Endometrium (tissue), 2 donors: ENCODE measurements at regions not wholly inside any gene's neighbourhood (a gene's known extent, or its start where the extent isn't known, plus 50 kb on each side); places are given as distances from the start of the nearest gene placed in this dataset.
"Not testable (repeated sequence)": the region's sequence is repeated elsewhere in the genome, so short reads cannot be mapped to it uniquely, and the experiment has no call there.

Experiments used
- FAIRE-seq: peaks from 2 replicates; lab custom pipeline; 2012; peaks lifted over from hg19 to GRCh38; lab: Jason Lieb, UNC
- donor health status: control.
- donor health status: control.

GRCh38 chr5:90133941-90134340 is 275.6 kb downstream of the CETN3 start:
- no peak for FAIRE-seq

DNA sequence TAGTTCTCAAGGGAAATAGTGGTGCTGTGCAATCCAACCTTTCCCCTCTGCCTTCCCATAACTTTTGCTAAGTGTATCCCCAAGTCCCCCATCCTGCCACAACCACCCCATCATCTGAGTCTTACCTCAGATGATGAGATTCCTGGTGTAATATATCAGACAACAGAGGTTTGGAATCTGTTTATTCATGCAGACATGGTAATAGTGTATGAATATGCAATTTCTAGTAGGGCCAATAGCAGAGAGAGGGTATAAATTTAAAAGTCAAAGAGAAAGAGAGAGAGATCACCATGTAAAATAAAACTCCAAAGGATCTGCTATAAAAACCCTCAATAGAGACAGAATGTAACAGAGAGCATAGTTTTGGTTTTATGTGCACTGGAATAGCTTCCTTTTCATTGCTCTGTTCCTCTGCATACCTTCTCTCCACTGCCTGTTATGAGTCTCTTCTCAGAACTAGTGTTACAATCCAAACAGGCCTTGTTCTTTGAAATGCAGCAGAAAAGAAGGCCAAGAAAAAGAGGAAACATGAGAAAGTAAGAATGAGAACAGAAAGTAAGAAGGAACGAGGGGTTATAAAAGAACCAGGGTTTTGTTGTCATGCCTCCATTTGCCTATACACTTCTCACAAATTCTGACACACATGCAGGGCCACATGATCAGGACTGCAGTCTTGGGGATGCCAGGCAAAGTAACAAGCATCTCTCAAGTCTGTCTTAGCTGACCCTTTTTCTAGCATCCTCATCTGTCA is 278.0 kb downstream of the CETN3 start:
- FAIRE-seq: no peak

GRCh38 chr5:90128551-90128950 is 281.0 kb downstream of the CETN3 start:
- no peak for FAIRE-seq

GRCh38 chr5:90119531-90119971 is 290.0 kb downstream of the CETN3 start:
- FAIRE-seq: no peak

GRCh38 chr5:90117005-90117404 is 292.6 kb downstream of the CETN3 start:
- no peak for FAIRE-seq

DNA sequence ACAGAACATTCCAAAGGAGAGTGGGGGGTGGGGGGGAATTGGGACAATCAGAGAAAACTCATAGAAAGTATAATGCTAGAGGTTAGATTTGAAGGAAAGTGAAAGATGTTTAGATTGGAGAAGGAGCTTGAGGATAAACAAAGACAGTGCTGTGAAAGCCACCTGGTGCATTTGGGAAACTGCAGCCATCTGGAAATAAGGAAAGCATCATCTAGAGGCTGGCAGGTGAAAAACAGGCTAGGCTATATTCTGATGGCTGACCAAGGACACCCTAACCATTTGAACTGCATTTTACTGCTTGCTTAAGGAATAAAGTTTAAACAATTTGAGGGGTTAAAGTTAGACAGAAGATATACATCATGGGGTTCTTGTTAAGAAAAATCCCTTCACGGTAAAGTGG is 296.4 kb downstream of the CETN3 start:
- FAIRE-seq: no peak

DNA sequence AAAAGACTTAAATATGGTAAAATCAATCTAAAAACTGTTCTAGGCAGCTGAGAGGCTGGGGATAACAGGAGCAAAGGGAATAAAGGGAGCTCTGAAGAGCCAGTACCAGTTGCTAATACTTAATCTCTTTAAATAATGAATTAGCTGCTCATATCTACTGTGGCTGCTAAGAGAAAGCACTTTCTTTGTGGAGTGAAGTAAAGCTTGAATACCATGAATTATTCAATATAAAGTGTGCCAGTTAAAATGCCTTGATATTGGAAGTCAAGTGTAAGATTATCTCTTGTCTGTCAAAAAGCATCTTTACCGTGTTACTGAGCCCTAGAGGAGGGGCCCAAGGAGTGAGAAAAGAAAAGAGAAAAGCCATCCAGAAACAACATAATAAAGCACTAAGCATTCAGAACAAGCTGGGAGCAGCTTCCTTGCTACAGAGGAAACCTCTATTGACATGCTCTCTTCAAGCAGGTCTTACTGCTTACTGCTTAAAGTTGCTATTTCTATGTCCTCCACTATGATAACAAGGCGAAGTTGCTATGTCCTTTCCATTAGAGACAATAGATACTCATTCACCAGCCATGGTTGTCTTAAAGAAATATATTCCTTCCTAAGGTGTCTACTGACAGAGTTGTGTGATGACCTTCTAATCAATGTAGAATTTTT is 297.4 kb downstream of the CETN3 start:
- no peak for FAIRE-seq

DNA sequence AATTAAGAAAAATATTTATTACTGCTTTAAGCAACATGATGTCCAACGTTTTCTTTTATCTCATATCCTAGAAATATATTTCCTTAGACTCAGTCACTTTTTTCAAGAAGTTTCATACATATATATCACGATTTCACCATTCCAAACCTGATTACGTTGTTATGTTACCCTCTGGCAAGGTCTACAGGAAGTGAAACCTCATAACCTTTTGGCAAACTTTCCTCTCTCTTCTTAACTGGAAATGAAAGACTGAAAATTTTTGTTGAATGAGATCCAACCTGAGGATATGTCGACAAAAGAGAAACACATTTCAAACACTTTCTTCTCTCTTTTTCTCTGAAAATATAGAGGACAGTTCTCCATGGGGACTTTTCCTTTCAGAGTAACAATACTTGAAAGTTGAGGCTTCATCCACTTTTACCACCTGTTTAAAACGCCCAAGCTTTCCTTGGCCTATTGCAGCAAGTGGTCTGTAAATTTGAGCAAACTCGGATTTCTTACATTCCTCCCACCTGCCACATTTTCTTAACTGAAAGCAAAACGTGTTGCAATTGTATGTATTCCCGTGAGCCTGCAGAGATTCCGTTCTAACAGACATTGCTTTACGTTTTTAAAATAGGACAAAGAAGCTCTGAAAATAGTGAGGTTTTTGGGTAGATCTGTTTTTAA is 298.1 kb downstream of the CETN3 start:
- FAIRE-seq: no peak

DNA sequence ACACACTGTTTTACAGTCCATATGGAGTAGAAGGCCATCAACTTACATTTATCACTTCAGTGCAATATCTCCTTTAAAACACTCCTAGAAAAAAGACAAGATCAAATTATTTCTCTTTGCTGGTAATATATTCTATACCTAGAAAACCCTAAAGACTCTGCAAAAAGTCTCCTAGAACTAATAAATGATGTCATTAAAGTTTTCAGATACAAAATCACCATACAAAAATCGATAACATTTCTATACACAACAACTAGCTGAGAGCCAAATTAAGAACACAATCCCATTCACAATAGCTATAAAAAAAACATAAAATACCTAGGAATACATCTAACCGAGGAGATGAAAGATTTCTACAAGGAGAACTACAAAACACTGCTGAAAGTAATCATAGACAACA is 300.3 kb downstream of the CETN3 start:
- no peak for FAIRE-seq

- FAIRE-seq: no peak
Observed at GRCh38 chr5:90099099-90099498, 310.5 kb downstream of the CETN3 start.

DNA sequence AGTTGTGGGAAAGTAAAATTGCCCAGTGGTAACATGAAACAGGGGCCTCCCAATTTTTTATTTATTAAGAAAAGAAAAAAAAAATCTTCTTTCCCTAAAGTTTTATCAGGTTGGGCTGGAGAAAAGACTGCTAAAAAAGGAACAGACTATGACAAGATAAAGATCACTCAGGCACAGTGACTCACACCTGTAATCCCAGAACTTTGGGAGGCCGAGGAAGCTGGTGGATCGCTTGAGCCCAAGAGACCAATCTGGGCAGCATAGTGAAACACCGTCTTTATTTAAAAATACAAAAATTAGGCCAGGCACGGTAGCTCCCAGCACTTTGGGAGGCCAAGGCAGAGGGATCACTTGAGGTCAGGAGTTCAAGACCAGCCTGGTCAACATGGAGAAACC is 312.5 kb downstream of the CETN3 start:
- no peak for FAIRE-seq

- FAIRE-seq: no peak
Observed at GRCh38 chr5:90096415-90097081, 313.0 kb downstream of the CETN3 start.

DNA sequence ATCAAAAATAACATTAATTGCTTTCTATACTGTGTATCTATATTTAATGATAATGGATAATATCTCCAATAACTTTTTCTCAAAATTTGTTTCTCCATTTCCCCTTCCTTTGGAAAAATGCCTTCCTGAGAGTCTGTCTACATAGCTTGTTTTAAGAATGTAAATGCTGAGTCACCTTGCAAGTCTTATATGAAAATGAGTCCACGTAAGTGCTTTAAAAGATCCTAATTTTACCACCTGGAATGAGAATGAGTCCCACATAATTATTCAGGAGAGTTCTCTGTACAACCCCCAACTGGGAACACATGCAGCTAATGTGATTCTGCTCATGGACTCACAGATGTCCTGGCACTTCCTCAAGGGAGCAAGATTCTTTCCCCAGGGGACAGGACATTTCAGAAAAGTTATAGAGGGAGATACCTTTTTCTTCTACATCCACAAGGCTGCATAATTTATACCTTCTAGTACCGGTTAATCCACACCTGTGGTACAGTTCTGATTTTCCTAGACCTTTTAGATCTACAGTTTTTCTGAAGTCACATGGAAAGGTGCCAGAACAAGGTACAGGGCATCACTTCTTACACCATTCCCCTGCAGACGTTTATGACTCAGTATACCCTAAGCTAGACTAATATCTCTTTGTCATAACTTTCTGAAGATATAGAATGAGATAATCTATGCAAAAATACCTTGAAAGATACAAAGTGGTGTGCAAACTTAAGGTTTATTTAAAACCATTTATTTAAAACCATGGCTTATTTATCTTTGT is 314.1 kb downstream of the CETN3 start:
- no peak for FAIRE-seq

DNA sequence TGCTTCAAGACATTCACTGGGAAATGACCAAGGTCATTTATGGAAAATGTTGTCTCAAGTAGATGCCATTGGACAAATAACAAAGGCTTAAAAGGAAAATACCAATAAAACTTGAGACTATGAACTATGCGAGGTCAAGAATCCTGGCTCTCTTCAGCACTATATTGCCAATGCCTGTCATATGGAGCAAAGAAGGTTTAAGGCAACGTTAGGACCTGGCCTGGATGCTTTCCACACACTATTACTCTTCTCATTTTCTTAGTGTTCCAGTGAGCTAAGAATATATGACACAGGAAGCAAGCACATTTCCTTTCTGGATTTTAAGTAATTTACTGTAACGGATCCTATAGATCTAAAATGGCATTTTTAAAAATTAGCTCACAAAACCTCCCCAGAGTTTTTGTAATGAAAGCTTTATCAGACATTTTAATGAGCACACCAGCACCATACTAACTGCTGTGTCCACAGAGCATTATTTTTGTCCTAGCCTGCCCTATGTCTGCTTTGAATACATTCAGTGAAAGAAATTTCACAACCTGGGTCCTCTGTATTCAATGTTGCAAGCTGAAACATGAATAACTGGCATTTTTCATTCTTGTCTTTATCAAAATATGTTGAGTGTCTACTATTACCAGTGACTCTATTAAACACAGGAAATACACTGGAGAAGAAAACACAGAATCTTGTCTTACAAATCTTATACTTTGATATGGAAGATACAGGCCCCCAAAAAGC is 315.6 kb downstream of the CETN3 start:
- FAIRE-seq: no peak

- FAIRE-seq: no peak
Observed at GRCh38 chr5:90092734-90093133, 316.8 kb downstream of the CETN3 start.

GRCh38 chr5:90084342-90084741 is 325.2 kb downstream of the CETN3 start:
- FAIRE-seq: no peak

DNA sequence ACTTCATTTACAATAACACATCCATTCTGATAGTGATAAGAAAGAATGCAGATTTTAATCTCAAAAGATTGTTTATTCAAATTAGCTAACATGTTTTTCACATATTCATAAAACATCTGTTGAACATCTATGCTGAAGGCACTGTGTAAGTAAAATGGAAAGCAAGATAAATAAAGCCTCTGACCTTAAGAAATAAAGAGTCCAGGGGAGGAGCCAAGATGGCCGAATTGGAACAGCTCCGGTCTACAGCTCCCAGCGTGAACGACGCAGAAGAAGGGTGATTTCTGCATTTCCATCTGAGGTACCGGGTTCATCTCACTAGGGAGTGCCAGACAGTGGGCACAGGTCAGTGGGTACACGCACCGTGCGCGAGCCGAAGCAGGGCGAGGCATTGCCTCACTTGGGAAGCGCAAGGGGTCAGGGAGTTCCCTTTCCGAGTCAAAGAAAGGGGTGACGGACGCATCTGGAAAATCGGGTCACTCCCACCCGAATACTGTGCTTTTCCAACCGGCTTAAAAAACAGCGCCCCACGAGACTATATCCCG is 336.5 kb downstream of the CETN3 start:
- not testable (repeated sequence) for FAIRE-seq

DNA sequence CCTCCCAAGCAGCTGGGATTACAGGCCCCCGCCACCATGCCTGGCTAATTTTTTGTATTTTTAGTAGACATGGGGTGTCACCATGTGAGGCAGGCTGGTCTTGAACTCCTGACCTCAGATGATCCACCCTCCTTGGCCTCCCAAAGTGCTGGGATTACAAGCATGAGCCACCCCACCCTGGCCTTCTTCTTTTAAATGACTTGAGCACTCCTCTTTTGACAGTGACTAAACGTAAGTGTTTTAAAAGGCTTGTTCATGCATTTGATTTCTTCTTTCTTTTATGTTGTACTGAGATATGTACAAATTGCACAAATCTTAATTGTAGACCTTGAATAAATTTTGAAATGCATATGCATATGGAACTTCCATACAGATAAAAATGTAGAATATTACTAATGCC is 337.9 kb downstream of the CETN3 start:
- no peak for FAIRE-seq

DNA sequence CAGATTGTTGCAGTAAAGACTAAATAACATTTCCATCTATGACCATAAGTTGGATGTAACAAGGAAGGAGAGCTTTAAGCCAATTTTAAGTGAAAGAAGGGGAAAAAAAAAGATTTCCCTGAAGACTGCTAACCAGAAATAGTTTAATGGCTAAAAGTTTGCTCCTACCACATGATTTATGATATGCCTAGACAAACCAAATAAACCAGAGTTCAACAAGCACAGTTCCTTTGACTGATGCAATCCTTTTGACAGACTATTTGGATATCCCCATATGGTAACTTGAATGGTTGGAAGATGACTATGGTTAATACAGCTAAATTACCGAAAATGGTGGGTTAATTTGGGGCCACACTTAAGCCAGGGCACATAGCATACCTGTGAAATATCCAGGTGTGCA is 338.5 kb downstream of the CETN3 start:
- no peak for FAIRE-seq

DNA sequence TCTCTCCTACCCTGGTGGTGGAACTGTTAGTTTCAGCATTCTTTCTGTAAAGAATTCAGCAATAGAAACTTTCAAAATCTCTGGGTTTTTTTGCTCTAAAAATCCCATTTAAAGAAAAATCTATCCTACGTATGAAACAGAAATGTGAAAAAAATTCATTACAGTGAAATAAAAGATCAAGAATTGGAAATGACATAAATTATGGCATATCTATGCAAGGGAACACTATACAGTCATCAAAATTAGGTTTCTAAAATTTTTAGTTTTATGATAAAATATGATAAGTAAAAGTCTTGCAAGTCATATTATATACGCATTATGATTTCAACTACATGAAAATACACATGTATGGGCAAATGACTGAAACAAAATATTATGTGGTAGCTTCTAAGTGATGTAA is 342.6 kb downstream of the CETN3 start:
- no peak for FAIRE-seq
